GM19351 (cell line): ENCODE measurements at regions not wholly inside any gene's neighbourhood (a gene's known extent, or its start where the extent isn't known, plus 50 kb on each side); places are given as distances from the start of the nearest gene placed in this dataset.
"Not testable (repeated sequence)": the region's sequence is repeated elsewhere in the genome, so short reads cannot be mapped to it uniquely, and the experiment has no call there.

ENCODE experiments used
- ATAC-seq: cut with Tn5 transposase; IDR thresholded peaks from one replicate; pipeline ENCODE4 v1.9.1; 2021; ENCODE audit warnings: mild to moderate bottlenecking, moderate library complexity; ENCODE audit not compliant: unreplicated experiment

- no peak for ATAC-seq
Observed at GRCh38 chr14:106586098-106586704, 1059.8 kb downstream of the TMEM121 start.

GRCh38 chr14:106591539-106591938, 1065.2 kb downstream of the TMEM121 start:
- ATAC-seq = not testable (repeated sequence)

GRCh38 chr14:106592115-106592852, 1065.9 kb downstream of the TMEM121 start:
- not testable (repeated sequence) for ATAC-seq

GRCh38 chr14:106599209-106599608, 1072.8 kb downstream of the TMEM121 start:
- ATAC-seq = no peak

- peak; percentile 75 for ATAC-seq
Observed at GRCh38 chr14:106605548-106606448, 1079.4 kb downstream of the TMEM121 start.

GRCh38 chr14:106606936-106607335, 1080.6 kb downstream of the TMEM121 start:
- ATAC-seq = no peak

GRCh38 chr14:106610691-106611090, 1084.3 kb downstream of the TMEM121 start:
- no peak for ATAC-seq

- no peak for ATAC-seq
Observed at GRCh38 chr14:106613256-106613655, 1086.9 kb downstream of the TMEM121 start.

- ATAC-seq = not testable (repeated sequence)
Observed at GRCh38 chr14:106618471-106618951, 1092.1 kb downstream of the TMEM121 start.

- no peak for ATAC-seq
Observed at GRCh38 chr14:106619606-106620005, 1093.2 kb downstream of the TMEM121 start.

- no peak for ATAC-seq
Observed at GRCh38 chr14:106620368-106620767, 1094.0 kb downstream of the TMEM121 start.

- no peak for ATAC-seq
Observed at GRCh38 chr14:106622200-106622745, 1095.9 kb downstream of the TMEM121 start.

GRCh38 chr14:106625186-106625585, 1098.8 kb downstream of the TMEM121 start:
- ATAC-seq = no peak

GRCh38 chr14:106626469-106626868, 1100.1 kb downstream of the TMEM121 start:
- not testable (repeated sequence) for ATAC-seq

GRCh38 chr14:106626942-106627588, 1100.7 kb downstream of the TMEM121 start:
- ATAC-seq = peak; percentile 67

- ATAC-seq = no peak
Observed at GRCh38 chr14:106631879-106632278, 1105.5 kb downstream of the TMEM121 start.

GRCh38 chr14:106633721-106634120, 1107.3 kb downstream of the TMEM121 start:
- no peak for ATAC-seq

- ATAC-seq = no peak
Observed at GRCh38 chr14:106635569-106635968, 1109.2 kb downstream of the TMEM121 start.

GRCh38 chr14:106638786-106639452, 1112.5 kb downstream of the TMEM121 start:
- ATAC-seq = not testable (repeated sequence)

- no peak for ATAC-seq
Observed at GRCh38 chr14:106642090-106642489, 1115.7 kb downstream of the TMEM121 start.
